Ammon's horn (tissue), 1 donor: ENCODE measurements at regions not wholly inside any gene's neighbourhood (a gene's known extent, or its start where the extent isn't known, plus 50 kb on each side); places are given as distances from the start of the nearest gene placed in this dataset.

ENCODE experiments used
- DNase-seq: peaks from one replicate; pipeline ENCODE4 v3.0.0-alpha.2; 2016; ENCODE audit warnings: low spot score

GRCh38 chr2:150618245-150618895 lies 130.9 kb upstream of the RND3 start:
- no peak for DNase-seq

GRCh38 chr2:150617351-150617978 lies 130.0 kb upstream of the RND3 start:
- no peak for DNase-seq

- no peak for DNase-seq
Observed at GRCh38 chr2:150612957-150613710, 125.7 kb upstream of the RND3 start.

GRCh38 chr2:150610670-150611279 lies 123.3 kb upstream of the RND3 start:
- DNase-seq, result no peak

GRCh38 chr2:150609831-150610582 lies 122.5 kb upstream of the RND3 start:
- DNase-seq, result no peak

- DNase-seq, result no peak
Observed at GRCh38 chr2:150608341-150608740, 120.9 kb upstream of the RND3 start.

- no peak for DNase-seq
Observed at GRCh38 chr2:150607390-150607811, 119.9 kb upstream of the RND3 start.

GRCh38 chr2:150606380-150607060 lies 119.1 kb upstream of the RND3 start:
- DNase-seq, result no peak

- no peak for DNase-seq
Observed at GRCh38 chr2:150605664-150606063, 118.2 kb upstream of the RND3 start.

- no peak for DNase-seq
Observed at GRCh38 chr2:150601280-150602038, 114.0 kb upstream of the RND3 start.

- DNase-seq, result no peak
Observed at GRCh38 chr2:150599889-150600288, 112.4 kb upstream of the RND3 start.

- DNase-seq, result no peak
Observed at GRCh38 chr2:150598383-150598782, 110.9 kb upstream of the RND3 start.

- no peak for DNase-seq
Observed at GRCh38 chr2:150595803-150596470, 108.5 kb upstream of the RND3 start.

- DNase-seq, result no peak
Observed at GRCh38 chr2:150594299-150594698, 106.8 kb upstream of the RND3 start.

- DNase-seq, result no peak
Observed at GRCh38 chr2:150591496-150592285, 104.2 kb upstream of the RND3 start.

- no peak for DNase-seq
Observed at GRCh38 chr2:150589681-150590080, 102.2 kb upstream of the RND3 start.

- DNase-seq, result no peak
Observed at GRCh38 chr2:150588506-150588870, 101.0 kb upstream of the RND3 start.

GRCh38 chr2:150587547-150588505 lies 100.4 kb upstream of the RND3 start:
- no peak for DNase-seq
